ENCODE measurements at regions not wholly inside any gene's neighbourhood (a gene's known extent, or its start where the extent isn't known, plus 50 kb on each side); places are given as distances from the start of the nearest gene placed in this dataset.

- peaks cover 7 to 11% of the 10 kb centered on the region in 2 donors for H3K9me3 ChIP-seq (replicated peaks in 1 of 2; ENCODE audit: control insufficient read depth in 2 of 2, insufficient read depth in 1 of 2, low read depth in 1 of 2, low read length in 2 of 2)
- DNase-seq (ENCODE audit: low spot score): no peak
- H3K27me3 ChIP-seq (ENCODE audit: control insufficient read depth in 3 of 3, insufficient read depth in 3 of 3, low read depth in 1 of 3, low read length in 3 of 3): no peaks in the 10 kb centered on the region
- no peak overlapping the region for H2BK15ac ChIP-seq (ENCODE audit: low read length)
- H3K18ac ChIP-seq (ENCODE audit: low read length): peak overlapping the region; percentile 79
- no peak overlapping the region for H3K27ac ChIP-seq (replicated peaks; ENCODE audit: low read length)
- H2AFZ ChIP-seq (ENCODE audit: low read length): no peak overlapping the region
- no peak overlapping the region for H4K8ac ChIP-seq (ENCODE audit: low read depth, low read length)
- no peak overlapping the region for H3K4me3 ChIP-seq (ENCODE audit: low read length in 2 of 2)
- H3K9ac ChIP-seq (ENCODE audit: low read depth, low read length, poor library complexity): no peak overlapping the region
- no peak overlapping the region for H2BK12ac ChIP-seq (ENCODE audit: low read length)
- no CpG with 5 or more reads among the region's 7 CpGs for WGBS, 2 donors (ENCODE audit: extremely low coverage in 2 of 2, insufficient read length in 2 of 2, insufficient replicate concordance in 1 of 2)
- H4K91ac ChIP-seq (ENCODE audit: low read depth, low read length, poor library complexity): no peak overlapping the region
- H3K4ac ChIP-seq (ENCODE audit: low read length): no peak overlapping the region
- no peak overlapping the region for H3K23ac ChIP-seq (ENCODE audit: low read depth, low read length, poor library complexity)
- H3K79me1 ChIP-seq (ENCODE audit: low read depth, low read length): no peaks in the 10 kb centered on the region
- no peak overlapping the region for H2BK5ac ChIP-seq (ENCODE audit: low read length)
- no peak overlapping the region for H3K14ac ChIP-seq (ENCODE audit: low read length)
- no peaks in the 10 kb centered on the region for H3K36me3 ChIP-seq (replicated peaks in 1 of 2; ENCODE audit: control insufficient read depth in 2 of 2, insufficient read depth in 2 of 2, low read length in 2 of 2)
- no peak overlapping the region for H2BK120ac ChIP-seq (ENCODE audit: low read depth, low read length)
- no peak overlapping the region for H2AK5ac ChIP-seq (ENCODE audit: low read depth, low read length)
- no peak overlapping the region for H3K4me2 ChIP-seq (ENCODE audit: insufficient read depth, low read length, poor library complexity, severe bottlenecking)
- H3K4me1 ChIP-seq (ENCODE audit: control insufficient read depth in 2 of 2, insufficient read depth in 1 of 2, low read depth in 1 of 2, low read length in 2 of 2): peaks cover 4 to 11% of the 10 kb centered on the region in 2 donors
These were observed 173.5 kb downstream of the PSMG1 start for GRCh38 chr21:39009587-39010225.

DNA sequence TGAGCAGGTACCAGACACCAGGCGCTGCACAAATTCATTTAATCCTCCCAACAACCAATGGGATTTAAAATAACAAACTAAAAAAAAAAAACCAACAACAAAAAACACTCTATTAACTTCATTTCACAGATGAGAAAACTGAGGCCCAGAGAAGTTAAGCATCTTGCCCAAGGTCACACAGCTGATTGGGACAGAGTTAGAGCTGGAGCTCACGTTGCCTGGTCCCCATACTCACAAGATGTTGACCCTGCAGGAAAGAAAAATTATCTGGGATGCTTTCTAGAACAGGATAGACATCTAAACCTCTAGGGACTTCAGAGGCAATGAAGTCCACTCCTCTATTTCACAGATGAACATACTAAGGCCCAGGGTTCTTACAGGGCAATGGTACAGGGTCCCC lies 175.3 kb downstream of the PSMG1 start:
- Histone ChIP-seq H3K27ac (replicated peaks; ENCODE audit: low read length) (no peak overlapping the region), H3K4me2 (ENCODE audit: insufficient read depth, low read length, poor library complexity, severe bottlenecking) (no peak overlapping the region), H4K91ac (ENCODE audit: low read depth, low read length, poor library complexity) (no peak overlapping the region), H3K14ac (ENCODE audit: low read length) (no peak overlapping the region), H2AFZ (ENCODE audit: low read length) (no peak overlapping the region), H3K23ac (ENCODE audit: low read depth, low read length, poor library complexity) (no peak overlapping the region), H3K18ac (ENCODE audit: low read length) (no peak overlapping the region), H2BK12ac (ENCODE audit: low read length) (no peak overlapping the region), H2BK5ac (ENCODE audit: low read length) (no peak overlapping the region), H3K4me3 (ENCODE audit: low read length in 2 of 2) (no peak overlapping the region), H2BK15ac (ENCODE audit: low read length) (no peak overlapping the region), H3K79me1 (ENCODE audit: low read depth, low read length) (no peaks in the 10 kb centered on the region), H2BK120ac (ENCODE audit: low read depth, low read length) (no peak overlapping the region), H2AK5ac (ENCODE audit: low read depth, low read length) (no peak overlapping the region), H3K4me1 (ENCODE audit: control insufficient read depth in 2 of 2, insufficient read depth in 1 of 2, low read depth in 1 of 2, low read length in 2 of 2) (peaks cover 7 to 14% of the 10 kb centered on the region in 2 donors), H3K36me3 (replicated peaks in 1 of 2; ENCODE audit: control insufficient read depth in 2 of 2, insufficient read depth in 2 of 2, low read length in 2 of 2) (no peaks in the 10 kb centered on the region), H3K27me3 (ENCODE audit: control insufficient read depth in 3 of 3, insufficient read depth in 3 of 3, low read depth in 1 of 3, low read length in 3 of 3) (no peaks in the 10 kb centered on the region), H3K4ac (ENCODE audit: low read length) (no peak overlapping the region), H4K8ac (ENCODE audit: low read depth, low read length) (no peak overlapping the region), H3K9me3 (replicated peaks in 1 of 2; ENCODE audit: control insufficient read depth in 2 of 2, insufficient read depth in 1 of 2, low read depth in 1 of 2, low read length in 2 of 2) (peaks cover 7 to 10% of the 10 kb centered on the region in 2 donors), H3K9ac (ENCODE audit: low read depth, low read length, poor library complexity) (no peak overlapping the region)
- no peak for DNase-seq (ENCODE audit: low spot score)
- WGBS, 2 donors (ENCODE audit: extremely low coverage in 2 of 2, insufficient read length in 2 of 2, insufficient replicate concordance in 1 of 2): no CpG with 5 or more reads among the region's 2 CpGs

- Histone ChIP-seq H3K79me1 (ENCODE audit: low read depth, low read length) (no peaks in the 10 kb centered on the region), H3K4me2 (ENCODE audit: insufficient read depth, low read length, poor library complexity, severe bottlenecking) (no peak overlapping the region), H3K4ac (ENCODE audit: low read length) (no peak overlapping the region), H3K27me3 (ENCODE audit: control insufficient read depth in 3 of 3, insufficient read depth in 3 of 3, low read depth in 1 of 3, low read length in 3 of 3) (no peaks in the 10 kb centered on the region), H2AFZ (ENCODE audit: low read length) (no peak overlapping the region), H2BK15ac (ENCODE audit: low read length) (no peak overlapping the region), H3K9me3 (replicated peaks in 1 of 2; ENCODE audit: control insufficient read depth in 2 of 2, insufficient read depth in 1 of 2, low read depth in 1 of 2, low read length in 2 of 2) (peaks cover 6 to 7% of the 10 kb centered on the region in 2 donors), H3K4me1 (ENCODE audit: control insufficient read depth in 2 of 2, insufficient read depth in 1 of 2, low read depth in 1 of 2, low read length in 2 of 2) (peaks cover 7 to 14% of the 10 kb centered on the region in 2 donors), H3K27ac (replicated peaks; ENCODE audit: low read length) (no peak overlapping the region), H2BK120ac (ENCODE audit: low read depth, low read length) (no peak overlapping the region), H4K8ac (ENCODE audit: low read depth, low read length) (no peak overlapping the region), H3K4me3 (ENCODE audit: low read length in 2 of 2) (no peak overlapping the region), H2AK5ac (ENCODE audit: low read depth, low read length) (no peak overlapping the region), H3K36me3 (replicated peaks in 1 of 2; ENCODE audit: control insufficient read depth in 2 of 2, insufficient read depth in 2 of 2, low read length in 2 of 2) (no peaks in the 10 kb centered on the region), H2BK12ac (ENCODE audit: low read length) (no peak overlapping the region), H3K23ac (ENCODE audit: low read depth, low read length, poor library complexity) (no peak overlapping the region), H2BK5ac (ENCODE audit: low read length) (no peak overlapping the region), H3K9ac (ENCODE audit: low read depth, low read length, poor library complexity) (no peak overlapping the region), H3K14ac (ENCODE audit: low read length) (no peak overlapping the region), H4K91ac (ENCODE audit: low read depth, low read length, poor library complexity) (no peak overlapping the region), H3K18ac (ENCODE audit: low read length) (no peak overlapping the region)
- DNase-seq (ENCODE audit: low spot score): no peak
- WGBS, 2 donors (ENCODE audit: extremely low coverage in 2 of 2, insufficient read length in 2 of 2, insufficient replicate concordance in 1 of 2): no CpG with 5 or more reads among the region's 8 CpGs
These were observed 175.7 kb downstream of the PSMG1 start for GRCh38 chr21:39007532-39007931.

GRCh38 chr21:39006571-39007311 lies 176.5 kb downstream of the PSMG1 start:
- Histone ChIP-seq H2AFZ (ENCODE audit: low read length) (no peak overlapping the region), H3K14ac (ENCODE audit: low read length) (no peak overlapping the region), H3K9me3 (replicated peaks in 1 of 2; ENCODE audit: control insufficient read depth in 2 of 2, insufficient read depth in 1 of 2, low read depth in 1 of 2, low read length in 2 of 2) (peaks cover 4 to 7% of the 10 kb centered on the region in 2 donors), H2BK120ac (ENCODE audit: low read depth, low read length) (no peak overlapping the region), H2BK12ac (ENCODE audit: low read length) (no peak overlapping the region), H3K4ac (ENCODE audit: low read length) (no peak overlapping the region), H2BK15ac (ENCODE audit: low read length) (no peak overlapping the region), H4K8ac (ENCODE audit: low read depth, low read length) (no peak overlapping the region), H2AK5ac (ENCODE audit: low read depth, low read length) (no peak overlapping the region), H3K4me2 (ENCODE audit: insufficient read depth, low read length, poor library complexity, severe bottlenecking) (no peak overlapping the region), H3K4me3 (ENCODE audit: low read length in 2 of 2) (no peak overlapping the region), H3K36me3 (replicated peaks in 1 of 2; ENCODE audit: control insufficient read depth in 2 of 2, insufficient read depth in 2 of 2, low read length in 2 of 2) (no peaks in the 10 kb centered on the region), H3K4me1 (ENCODE audit: control insufficient read depth in 2 of 2, insufficient read depth in 1 of 2, low read depth in 1 of 2, low read length in 2 of 2) (peaks cover 7 to 14% of the 10 kb centered on the region in 2 donors), H3K23ac (ENCODE audit: low read depth, low read length, poor library complexity) (no peak overlapping the region), H4K91ac (ENCODE audit: low read depth, low read length, poor library complexity) (no peak overlapping the region), H3K9ac (ENCODE audit: low read depth, low read length, poor library complexity) (no peak overlapping the region), H2BK5ac (ENCODE audit: low read length) (no peak overlapping the region), H3K27ac (replicated peaks; ENCODE audit: low read length) (no peak overlapping the region), H3K79me1 (ENCODE audit: low read depth, low read length) (no peaks in the 10 kb centered on the region), H3K18ac (ENCODE audit: low read length) (no peak overlapping the region), H3K27me3 (ENCODE audit: control insufficient read depth in 3 of 3, insufficient read depth in 3 of 3, low read depth in 1 of 3, low read length in 3 of 3) (no peaks in the 10 kb centered on the region)
- WGBS, 2 donors (ENCODE audit: extremely low coverage in 2 of 2, insufficient read length in 2 of 2, insufficient replicate concordance in 1 of 2): no CpG with 5 or more reads among the region's 7 CpGs
- no peak for DNase-seq (ENCODE audit: low spot score)
